CD14-positive monocyte (primary cell): ENCODE measurements at regions not wholly inside any gene's neighbourhood (a gene's known extent, or its start where the extent isn't known, plus 50 kb on each side); places are given as distances from the start of the nearest gene placed in this dataset.

Experiments
- DNase-seq, 3 donors: peaks; one replicate each; pipeline ENCODE4 v3.0.0-alpha.2; 2011 to 2022
- H2AFZ ChIP-seq: 2 replicates; pipeline ENCODE4 v1.6.0; 2012; ENCODE audit warnings: mild to moderate bottlenecking, low read depth, low read length, inconsistent platforms; ENCODE audit not compliant: insufficient read depth, poor library complexity, severe bottlenecking
- H3K27ac ChIP-seq, 2 donors: 1 replicate in 1 of 2; 2 replicates in 1 of 2; pipeline ENCODE4 v1.5.1; 2012 to 2013; ENCODE audit warnings: low read length in 2 of 2, control low read depth in 1 of 2, inconsistent platforms in 1 of 2, low read depth in 1 of 2, mild to moderate bottlenecking in 1 of 2
- H3K27me3 ChIP-seq, 2 donors: one replicate each; pipeline versions ENCODE4 v1.6.0 to v1.6.1; 2011 to 2013; ENCODE audit warnings: low read length in 2 of 2; ENCODE audit not compliant: control insufficient read depth in 2 of 2, insufficient read depth in 2 of 2
- H3K36me3 ChIP-seq, 2 donors: replicated peaks in 1 of 2; 1 replicate in 1 of 2; 2 replicates in 1 of 2; pipeline versions ENCODE4 v1.5.1 to v1.6.1; 2012 to 2013; ENCODE audit warnings: low read length in 2 of 2, control low read depth in 1 of 2, inconsistent platforms in 1 of 2, mild to moderate bottlenecking in 1 of 2; ENCODE audit not compliant: insufficient read depth in 2 of 2, control insufficient read depth in 1 of 2
- H3K4me1 ChIP-seq, 2 donors: 1 replicate in 1 of 2; 2 replicates in 1 of 2; pipeline versions ENCODE4 v1.5.1 to v1.6.1; 2012 to 2013; ENCODE audit warnings: low read length in 2 of 2, control low read depth in 1 of 2, inconsistent platforms in 1 of 2, mild to moderate bottlenecking in 1 of 2, moderate library complexity in 1 of 2; ENCODE audit not compliant: insufficient read depth in 2 of 2, control insufficient read depth in 1 of 2
- H3K4me2 ChIP-seq: replicated peaks from 2 replicates; pipeline ENCODE3; 2012; ENCODE audit warnings: low read length, moderate library complexity, mild to moderate bottlenecking; ENCODE audit not compliant: poor library complexity, severe bottlenecking; ENCODE audit errors: extremely low read depth
- H3K4me3 ChIP-seq, 3 experiments: fragments of 200-600 bp in 1 of 3; sonication (generic) in 1 of 3; replicated peaks in 1 of 3; 1 replicate in 2 of 3; 2 replicates in 1 of 3; pipeline ENCODE4 v1.5.1; 2011 to 2013; ENCODE audit warnings: low read length in 3 of 3, mild to moderate bottlenecking in 3 of 3, control low read depth in 2 of 3, low read depth in 2 of 3, inconsistent platforms in 1 of 3, moderate library complexity in 1 of 3
- H3K79me2 ChIP-seq: 2 replicates; pipeline ENCODE4 v1.6.0; 2012; ENCODE audit warnings: mild to moderate bottlenecking, control low read depth, inconsistent platforms, low read length, moderate library complexity; ENCODE audit not compliant: insufficient read depth
- H3K9ac ChIP-seq: 2 replicates; pipeline ENCODE4 v1.6.0; 2017; ENCODE audit warnings: low read length, mild to moderate bottlenecking; ENCODE audit not compliant: insufficient read depth, poor library complexity, severe bottlenecking
- H3K9me3 ChIP-seq, 2 donors: replicated peaks in 1 of 2; 1 replicate in 1 of 2; 2 replicates in 1 of 2; pipeline versions ENCODE4 v1.5.1 to v1.6.1; 2012 to 2013; ENCODE audit warnings: low read length in 2 of 2, control low read depth in 1 of 2; ENCODE audit not compliant: control insufficient read depth in 1 of 2, insufficient read depth in 1 of 2
- H4K20me1 ChIP-seq: 2 replicates; pipeline ENCODE4 v1.6.0; 2012; ENCODE audit warnings: mild to moderate bottlenecking, low read length, control low read depth, moderate library complexity; ENCODE audit not compliant: insufficient read depth
- H3K27ac Mint-ChIP-seq, 7 donors: one replicate each; pipeline ENCODE4 v1.8.0; 2020; ENCODE audit warnings: mild to moderate bottlenecking in 7 of 7, mixed read lengths in 7 of 7, moderate library complexity in 6 of 7, inconsistent platforms in 2 of 7
- H3K27me3 Mint-ChIP-seq, 3 donors: one replicate each; pipeline ENCODE4 v1.8.0; 2021 to 2022; ENCODE audit warnings: low read depth in 3 of 3, mild to moderate bottlenecking in 3 of 3, mixed read lengths in 3 of 3, moderate library complexity in 3 of 3, inconsistent platforms in 1 of 3
- H3K36me3 Mint-ChIP-seq, 2 donors: one replicate each; pipeline ENCODE4 v1.8.0; 2020; ENCODE audit warnings: mixed read lengths in 2 of 2, inconsistent platforms in 1 of 2, mild to moderate bottlenecking in 1 of 2
- H3K4me1 Mint-ChIP-seq: one replicate; pipeline ENCODE4 v1.8.0; 2020; ENCODE audit warnings: mild to moderate bottlenecking, mixed read lengths
- H3K4me3 Mint-ChIP-seq, 2 donors: one replicate each; pipeline ENCODE4 v1.8.0; 2020; ENCODE audit warnings: mild to moderate bottlenecking in 2 of 2, mixed read lengths in 2 of 2, moderate library complexity in 1 of 2
- H3K9me3 Mint-ChIP-seq, 7 donors: one replicate each; pipeline ENCODE4 v1.8.0; 2020 to 2022; ENCODE audit warnings: mixed read lengths in 7 of 7, mild to moderate bottlenecking in 6 of 7, moderate library complexity in 6 of 7, inconsistent platforms in 2 of 7
- CTCF ChIP-seq: fragments of 200-600 bp; IDR thresholded peaks from one replicate; pipeline ENCODE4 v1.8.0; 2022; ENCODE audit warnings: antibody characterized with exemption, mild to moderate bottlenecking
- WGBS: methylation state at CpG from one replicate; pipeline ENCODE4 v1.1.5; 2013; ENCODE audit warnings: missing lambda C conversion rate; ENCODE audit not compliant: insufficient coverage; 5-methylcytosine and 5-hydroxymethylcytosine counted together
- intact Hi-C, 2 donors: fragments of 100-400 bp; cut with micrococcal nuclease; formaldehyde crosslinking; loops; one replicate each; pipeline versions ENCODE4 v1.15.0 to v1.15.1; 2023

GRCh38 chr22:27292542-27293299 is 508.8 kb downstream of the MN1 start:
- Histone ChIP-seq H3K9ac (no peak overlapping the region), H3K36me3 (no peaks in the 10 kb centered on the region), H2AFZ (no peak overlapping the region), H3K27me3 (no peaks in the 10 kb centered on the region), H3K9me3 (no peaks in the 10 kb centered on the region), H3K27ac (no peak overlapping the region), H4K20me1 (no peaks in the 10 kb centered on the region), H3K4me1 (no peaks in the 10 kb centered on the region), H3K4me3 (no peak overlapping the region), H3K4me2 (no peak overlapping the region), H3K79me2 (no peaks in the 10 kb centered on the region)
- no peak for TF ChIP-seq CTCF
- peak overlapping the region in 1 of 7 donors; percentile 54 for H3K27ac Mint-ChIP-seq
- 98% methylated on average over 5 of the region's 7 CpGs for WGBS
- no peak for DNase-seq
- no peaks in the 10 kb centered on the region for H3K36me3 Mint-ChIP-seq
- intact Hi-C loops: no loop called here
- H3K9me3 Mint-ChIP-seq: no peaks in the 10 kb centered on the region
- H3K4me3 Mint-ChIP-seq: no peak overlapping the region
- peaks cover 0 to 13% (median 10%) of the 10 kb centered on the region in 3 donors for H3K27me3 Mint-ChIP-seq
- H3K4me1 Mint-ChIP-seq: no peaks in the 10 kb centered on the region

GRCh38 chr22:27293721-27294445 is 507.7 kb downstream of the MN1 start:
- Histone ChIP-seq H2AFZ (no peak overlapping the region), H3K27me3 (no peaks in the 10 kb centered on the region), H3K4me3 (no peak overlapping the region), H4K20me1 (no peaks in the 10 kb centered on the region), H3K27ac (no peak overlapping the region), H3K36me3 (no peaks in the 10 kb centered on the region), H3K4me1 (no peaks in the 10 kb centered on the region), H3K9me3 (no peaks in the 10 kb centered on the region), H3K79me2 (no peaks in the 10 kb centered on the region), H3K4me2 (no peak overlapping the region), H3K9ac (no peak overlapping the region)
- no peak for TF ChIP-seq CTCF
- DNase-seq: no peak
- no peak overlapping the region for H3K27ac Mint-ChIP-seq
- no peaks in the 10 kb centered on the region for H3K4me1 Mint-ChIP-seq
- no peaks in the 10 kb centered on the region for H3K36me3 Mint-ChIP-seq
- WGBS: 100% methylated on average over 5 of the region's 12 CpGs
- H3K27me3 Mint-ChIP-seq: peaks cover 11 to 21% (median 19%) of the 10 kb centered on the region in 3 donors
- no peaks in the 10 kb centered on the region for H3K9me3 Mint-ChIP-seq
- intact Hi-C loops: no loop called here
- no peak overlapping the region for H3K4me3 Mint-ChIP-seq
